GM23338 (cell line): ENCODE measurements at regions not wholly inside any gene's neighbourhood (a gene's known extent, or its start where the extent isn't known, plus 50 kb on each side); places are given as distances from the start of the nearest gene placed in this dataset.

ENCODE experiments used
- ATAC-seq: fragments of 200-7000 bp; cut with Tn5 transposase; 3 replicates; pipeline ENCODE4 v1.9.1; 2020
- DNase-seq: peaks from one replicate; pipeline ENCODE4 v3.0.0-alpha.2; 2015; ENCODE audit warnings: low spot score
- H2AFZ ChIP-seq: fragments of 200-600 bp; sonication (generic); 2 replicates; pipeline ENCODE4 v1.8.0; 2016; ENCODE audit warnings: antibody characterized with exemption, mild to moderate bottlenecking, moderate library complexity
- H3F3A ChIP-seq: fragments of 200-600 bp; sonication (generic); replicated peaks from 2 replicates; pipeline ENCODE4 v1.8.0; 2017; ENCODE audit warnings: antibody characterized with exemption, mixed run types, low read depth
- H3K27ac ChIP-seq: fragments of 200-600 bp; sonication (generic); 2 replicates; pipeline ENCODE4 v1.6.1; 2016; ENCODE audit warnings: low read depth
- H3K27me3 ChIP-seq: fragments of 200-600 bp; sonication (generic); 2 replicates; pipeline ENCODE4 v1.8.0; 2016; ENCODE audit warnings: mild to moderate bottlenecking, mixed run types, moderate library complexity; ENCODE audit not compliant: insufficient read depth
- H3K36me3 ChIP-seq: fragments of 200-600 bp; sonication (generic); 2 replicates; pipeline ENCODE4 v1.8.0; 2016; ENCODE audit warnings: mild to moderate bottlenecking; ENCODE audit not compliant: insufficient read depth
- H3K4me1 ChIP-seq: fragments of 200-600 bp; sonication (generic); 2 replicates; pipeline ENCODE4 v1.8.0; 2016; ENCODE audit warnings: mild to moderate bottlenecking, moderate library complexity; ENCODE audit not compliant: insufficient read depth
- H3K4me2 ChIP-seq: fragments of 200-600 bp; sonication (generic); 2 replicates; pipeline ENCODE4 v1.7.1; 2017; ENCODE audit warnings: mixed run types
- H3K4me3 ChIP-seq: fragments of 200-600 bp; sonication (generic); 2 replicates; pipeline ENCODE4 v1.6.1; 2016; ENCODE audit warnings: mixed run types
- H3K79me2 ChIP-seq: fragments of 200-600 bp; sonication (generic); replicated peaks from 2 replicates; pipeline ENCODE4 v1.8.0; 2017; ENCODE audit warnings: mild to moderate bottlenecking; ENCODE audit not compliant: insufficient read depth
- H3K9me2 ChIP-seq: fragments of 200-600 bp; sonication (generic); 2 replicates; pipeline ENCODE4 v1.8.0; 2017; ENCODE audit not compliant: insufficient read depth
- H4K20me1 ChIP-seq: fragments of 200-600 bp; sonication (generic); replicated peaks from 2 replicates; pipeline ENCODE4 v1.8.0; 2017; ENCODE audit warnings: mild to moderate bottlenecking; ENCODE audit not compliant: insufficient read depth
- H3K27ac Mint-ChIP-seq: 2 replicates; pipeline ENCODE4 v1.8.0; 2020; ENCODE audit warnings: inconsistent platforms, mild to moderate bottlenecking, moderate library complexity, mixed read lengths
- H3K27me3 Mint-ChIP-seq: 3 replicates; pipeline ENCODE4 v1.8.0; 2022; ENCODE audit warnings: low read depth, mild to moderate bottlenecking, moderate library complexity, mixed read lengths, inconsistent platforms; ENCODE audit not compliant: insufficient read depth, poor library complexity
- H3K36me3 Mint-ChIP-seq: 3 replicates; pipeline ENCODE4 v1.8.0; 2021; ENCODE audit warnings: low read depth, mild to moderate bottlenecking, inconsistent platforms, moderate library complexity, mixed read lengths
- H3K4me1 Mint-ChIP-seq: 3 replicates; pipeline ENCODE4 v1.8.0; 2020; ENCODE audit warnings: mild to moderate bottlenecking, inconsistent platforms, mixed read lengths
- H3K4me3 Mint-ChIP-seq: 3 replicates; pipeline ENCODE4 v1.8.0; 2021; ENCODE audit warnings: moderate library complexity, mild to moderate bottlenecking, inconsistent platforms, mixed read lengths
- H3K9me3 Mint-ChIP-seq: 3 replicates; pipeline ENCODE4 v1.8.0; 2020; ENCODE audit warnings: moderate library complexity, mild to moderate bottlenecking, inconsistent platforms, mixed read lengths
- CREB1 ChIP-seq: fragments of 250-450 bp; sonication (Bioruptor Pico); IDR thresholded peaks from 2 replicates; pipeline ENCODE4 v1.5.0; 2020; ENCODE audit warnings: low read depth, mild to moderate bottlenecking, moderate library complexity
- STAT1 ChIP-seq: IDR thresholded peaks from one replicate; pipeline ENCODE4 v1.6.1; 2016; ENCODE audit warnings: antibody characterized with exemption; ENCODE audit not compliant: unreplicated experiment
- TF ChIP-seq, protein P1 (sequence below): fragments of 250-450 bp; sonication (Bioruptor Pico); IDR thresholded peaks from 2 replicates; pipeline ENCODE4 v1.5.0; 2020; ENCODE audit warnings: mild to moderate bottlenecking, moderate library complexity
- TF ChIP-seq, protein P2 (sequence below): IDR thresholded peaks from one replicate; pipeline ENCODE4 v1.6.1; 2018; ENCODE audit warnings: antibody characterized with exemption; ENCODE audit not compliant: unreplicated experiment
- TF ChIP-seq, protein P3 (sequence below): IDR thresholded peaks from 2 replicates; pipeline ENCODE4 v1.6.1; 2016; ENCODE audit warnings: antibody characterized with exemption

DNA sequence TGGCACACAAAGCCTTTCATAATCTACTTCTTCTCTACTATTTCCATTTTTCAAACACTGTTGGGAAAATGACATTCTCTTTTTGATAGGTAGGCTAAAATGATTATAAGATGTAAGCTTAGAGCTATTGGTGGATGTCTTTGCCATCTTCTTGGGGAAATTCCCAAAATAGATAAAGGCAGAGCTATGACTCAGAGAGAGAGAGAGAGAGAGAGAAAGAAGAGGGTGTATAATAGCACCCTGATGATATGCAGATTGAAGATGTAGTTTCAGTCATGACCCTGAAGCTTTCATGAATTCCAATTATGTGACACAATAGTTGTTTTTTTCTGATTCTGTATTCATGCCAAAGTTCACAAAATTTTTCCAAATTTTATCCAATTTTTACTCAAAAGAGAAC is 529.1 kb downstream of the HS3ST4 start (continued):
- TF ChIP-seq, protein P1, sequence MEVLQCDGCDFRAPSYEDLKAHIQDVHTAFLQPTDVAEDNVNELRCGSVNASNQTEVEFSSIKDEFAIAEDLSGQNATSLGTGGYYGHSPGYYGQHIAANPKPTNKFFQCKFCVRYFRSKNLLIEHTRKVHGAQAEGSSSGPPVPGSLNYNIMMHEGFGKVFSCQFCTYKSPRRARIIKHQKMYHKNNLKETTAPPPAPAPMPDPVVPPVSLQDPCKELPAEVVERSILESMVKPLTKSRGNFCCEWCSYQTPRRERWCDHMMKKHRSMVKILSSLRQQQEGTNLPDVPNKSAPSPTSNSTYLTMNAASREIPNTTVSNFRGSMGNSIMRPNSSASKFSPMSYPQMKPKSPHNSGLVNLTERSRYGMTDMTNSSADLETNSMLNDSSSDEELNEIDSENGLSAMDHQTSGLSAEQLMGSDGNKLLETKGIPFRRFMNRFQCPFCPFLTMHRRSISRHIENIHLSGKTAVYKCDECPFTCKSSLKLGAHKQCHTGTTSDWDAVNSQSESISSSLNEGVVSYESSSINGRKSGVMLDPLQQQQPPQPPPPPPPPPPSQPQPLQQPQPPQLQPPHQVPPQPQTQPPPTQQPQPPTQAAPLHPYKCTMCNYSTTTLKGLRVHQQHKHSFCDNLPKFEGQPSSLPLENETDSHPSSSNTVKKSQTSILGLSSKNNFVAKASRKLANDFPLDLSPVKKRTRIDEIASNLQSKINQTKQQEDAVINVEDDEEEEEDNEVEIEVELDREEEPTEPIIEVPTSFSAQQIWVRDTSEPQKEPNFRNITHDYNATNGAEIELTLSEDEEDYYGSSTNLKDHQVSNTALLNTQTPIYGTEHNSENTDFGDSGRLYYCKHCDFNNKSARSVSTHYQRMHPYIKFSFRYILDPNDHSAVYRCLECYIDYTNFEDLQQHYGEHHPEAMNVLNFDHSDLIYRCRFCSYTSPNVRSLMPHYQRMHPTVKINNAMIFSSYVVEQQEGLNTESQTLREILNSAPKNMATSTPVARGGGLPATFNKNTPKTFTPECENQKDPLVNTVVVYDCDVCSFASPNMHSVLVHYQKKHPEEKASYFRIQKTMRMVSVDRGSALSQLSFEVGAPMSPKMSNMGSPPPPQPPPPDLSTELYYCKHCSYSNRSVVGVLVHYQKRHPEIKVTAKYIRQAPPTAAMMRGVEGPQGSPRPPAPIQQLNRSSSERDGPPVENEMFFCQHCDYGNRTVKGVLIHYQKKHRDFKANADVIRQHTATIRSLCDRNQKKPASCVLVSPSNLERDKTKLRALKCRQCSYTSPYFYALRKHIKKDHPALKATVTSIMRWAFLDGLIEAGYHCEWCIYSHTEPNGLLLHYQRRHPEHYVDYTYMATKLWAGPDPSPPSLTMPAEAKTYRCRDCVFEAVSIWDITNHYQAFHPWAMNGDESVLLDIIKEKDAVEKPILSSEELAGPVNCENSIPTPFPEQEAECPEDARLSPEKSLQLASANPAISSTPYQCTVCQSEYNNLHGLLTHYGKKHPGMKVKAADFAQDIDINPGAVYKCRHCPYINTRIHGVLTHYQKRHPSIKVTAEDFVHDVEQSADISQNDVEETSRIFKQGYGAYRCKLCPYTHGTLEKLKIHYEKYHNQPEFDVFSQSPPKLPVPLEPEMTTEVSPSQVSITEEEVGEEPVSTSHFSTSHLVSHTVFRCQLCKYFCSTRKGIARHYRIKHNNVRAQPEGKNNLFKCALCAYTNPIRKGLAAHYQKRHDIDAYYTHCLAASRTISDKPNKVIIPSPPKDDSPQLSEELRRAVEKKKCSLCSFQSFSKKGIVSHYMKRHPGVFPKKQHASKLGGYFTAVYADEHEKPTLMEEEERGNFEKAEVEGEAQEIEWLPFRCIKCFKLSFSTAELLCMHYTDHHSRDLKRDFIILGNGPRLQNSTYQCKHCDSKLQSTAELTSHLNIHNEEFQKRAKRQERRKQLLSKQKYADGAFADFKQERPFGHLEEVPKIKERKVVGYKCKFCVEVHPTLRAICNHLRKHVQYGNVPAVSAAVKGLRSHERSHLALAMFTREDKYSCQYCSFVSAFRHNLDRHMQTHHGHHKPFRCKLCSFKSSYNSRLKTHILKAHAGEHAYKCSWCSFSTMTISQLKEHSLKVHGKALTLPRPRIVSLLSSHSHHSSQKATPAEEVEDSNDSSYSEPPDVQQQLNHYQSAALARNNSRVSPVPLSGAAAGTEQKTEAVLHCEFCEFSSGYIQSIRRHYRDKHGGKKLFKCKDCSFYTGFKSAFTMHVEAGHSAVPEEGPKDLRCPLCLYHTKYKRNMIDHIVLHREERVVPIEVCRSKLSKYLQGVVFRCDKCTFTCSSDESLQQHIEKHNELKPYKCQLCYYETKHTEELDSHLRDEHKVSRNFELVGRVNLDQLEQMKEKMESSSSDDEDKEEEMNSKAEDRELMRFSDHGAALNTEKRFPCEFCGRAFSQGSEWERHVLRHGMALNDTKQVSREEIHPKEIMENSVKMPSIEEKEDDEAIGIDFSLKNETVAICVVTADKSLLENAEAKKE (CRISPR knock-in tag): no peak
- TF ChIP-seq, protein P2, sequence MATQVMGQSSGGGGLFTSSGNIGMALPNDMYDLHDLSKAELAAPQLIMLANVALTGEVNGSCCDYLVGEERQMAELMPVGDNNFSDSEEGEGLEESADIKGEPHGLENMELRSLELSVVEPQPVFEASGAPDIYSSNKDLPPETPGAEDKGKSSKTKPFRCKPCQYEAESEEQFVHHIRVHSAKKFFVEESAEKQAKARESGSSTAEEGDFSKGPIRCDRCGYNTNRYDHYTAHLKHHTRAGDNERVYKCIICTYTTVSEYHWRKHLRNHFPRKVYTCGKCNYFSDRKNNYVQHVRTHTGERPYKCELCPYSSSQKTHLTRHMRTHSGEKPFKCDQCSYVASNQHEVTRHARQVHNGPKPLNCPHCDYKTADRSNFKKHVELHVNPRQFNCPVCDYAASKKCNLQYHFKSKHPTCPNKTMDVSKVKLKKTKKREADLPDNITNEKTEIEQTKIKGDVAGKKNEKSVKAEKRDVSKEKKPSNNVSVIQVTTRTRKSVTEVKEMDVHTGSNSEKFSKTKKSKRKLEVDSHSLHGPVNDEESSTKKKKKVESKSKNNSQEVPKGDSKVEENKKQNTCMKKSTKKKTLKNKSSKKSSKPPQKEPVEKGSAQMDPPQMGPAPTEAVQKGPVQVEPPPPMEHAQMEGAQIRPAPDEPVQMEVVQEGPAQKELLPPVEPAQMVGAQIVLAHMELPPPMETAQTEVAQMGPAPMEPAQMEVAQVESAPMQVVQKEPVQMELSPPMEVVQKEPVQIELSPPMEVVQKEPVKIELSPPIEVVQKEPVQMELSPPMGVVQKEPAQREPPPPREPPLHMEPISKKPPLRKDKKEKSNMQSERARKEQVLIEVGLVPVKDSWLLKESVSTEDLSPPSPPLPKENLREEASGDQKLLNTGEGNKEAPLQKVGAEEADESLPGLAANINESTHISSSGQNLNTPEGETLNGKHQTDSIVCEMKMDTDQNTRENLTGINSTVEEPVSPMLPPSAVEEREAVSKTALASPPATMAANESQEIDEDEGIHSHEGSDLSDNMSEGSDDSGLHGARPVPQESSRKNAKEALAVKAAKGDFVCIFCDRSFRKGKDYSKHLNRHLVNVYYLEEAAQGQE: no peak
- TF ChIP-seq CREB1 (CRISPR knock-in tag): no peak

DNA sequence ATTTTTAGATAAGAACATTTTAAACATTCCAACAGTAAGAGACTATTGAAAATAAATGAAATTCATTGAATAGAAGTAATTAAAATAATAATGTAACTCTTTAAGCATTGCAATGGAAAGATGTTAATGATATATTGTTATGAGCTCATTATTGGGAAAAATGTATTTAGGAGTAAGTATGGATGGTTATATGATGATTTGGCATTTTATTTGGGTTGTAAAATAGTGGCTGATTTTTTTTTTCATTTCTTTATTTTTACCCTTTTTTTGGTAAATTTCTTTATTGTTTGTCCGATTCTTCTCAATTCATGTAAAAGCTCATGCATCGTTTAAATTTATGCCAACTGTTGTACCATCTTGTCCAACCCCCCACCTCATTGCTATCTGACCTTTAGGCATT is 539.9 kb downstream of the HS3ST4 start:
- Histone ChIP-seq H4K20me1 (no peaks in the 10 kb centered on the region), H3K4me1 (peaks cover 3% of the 10 kb centered on the region; the same call in 1 of the 2 replicates), H3K4me2 (no peak overlapping the region), H3K4me3 (no peak overlapping the region), H3K27ac (no peak overlapping the region), H2AFZ (no peak overlapping the region), H3K36me3 (no peaks in the 10 kb centered on the region), H3K79me2 (no peaks in the 10 kb centered on the region), H3F3A (no peaks in the 10 kb centered on the region), H3K9me2 (no peaks in the 10 kb centered on the region), H3K27me3 (no peaks in the 10 kb centered on the region)
- TF ChIP-seq, protein P3, sequence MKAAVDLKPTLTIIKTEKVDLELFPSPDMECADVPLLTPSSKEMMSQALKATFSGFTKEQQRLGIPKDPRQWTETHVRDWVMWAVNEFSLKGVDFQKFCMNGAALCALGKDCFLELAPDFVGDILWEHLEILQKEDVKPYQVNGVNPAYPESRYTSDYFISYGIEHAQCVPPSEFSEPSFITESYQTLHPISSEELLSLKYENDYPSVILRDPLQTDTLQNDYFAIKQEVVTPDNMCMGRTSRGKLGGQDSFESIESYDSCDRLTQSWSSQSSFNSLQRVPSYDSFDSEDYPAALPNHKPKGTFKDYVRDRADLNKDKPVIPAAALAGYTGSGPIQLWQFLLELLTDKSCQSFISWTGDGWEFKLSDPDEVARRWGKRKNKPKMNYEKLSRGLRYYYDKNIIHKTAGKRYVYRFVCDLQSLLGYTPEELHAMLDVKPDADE: no peak
- no peak for TF ChIP-seq STAT1
- Mint-ChIP-seq H3K9me3 (peaks cover 54% of the 10 kb centered on the region), H3K4me1 (peaks cover 5% of the 10 kb centered on the region; the same call in 2 of the 3 replicates), H3K27ac (no peak overlapping the region), H3K36me3 (no peaks in the 10 kb centered on the region; the same call in 2 of the 3 replicates), H3K27me3 (peaks cover 2% of the 10 kb centered on the region), H3K4me3 (no peak overlapping the region)
- DNase-seq (no peak), ATAC-seq (no peak)
